WTC11 (cell line): ENCODE measurements at regions not wholly inside any gene's neighbourhood (a gene's known extent, or its start where the extent isn't known, plus 50 kb on each side); places are given as distances from the start of the nearest gene placed in this dataset.
"Not testable (repeated sequence)": the region's sequence is repeated elsewhere in the genome, so short reads cannot be mapped to it uniquely, and the experiment has no call there.

ENCODE experiments used
- ARID4B ChIP-seq: sonication (generic); formaldehyde crosslinking; IDR thresholded peaks from 2 replicates; pipeline ENCODE4 v1.8.0; 2023; ENCODE audit warnings: missing genetic modification reagents, mild to moderate bottlenecking, borderline replicate concordance
- CTCF ChIP-seq: fragments of 200-600 bp; IDR thresholded peaks from 2 replicates; pipeline ENCODE4 v1.8.0; 2022; ENCODE audit warnings: antibody characterized with exemption

- not testable (repeated sequence) for TF ChIP-seq ARID4B (CRISPR knock-in tag); CTCF
Measured at GRCh38 chr15:77916966-77917635, 160.4 kb downstream of the TBC1D2B start.
